Right cardiac atrium (tissue), 5 donors: ENCODE measurements at regions not wholly inside any gene's neighbourhood (a gene's known extent, or its start where the extent isn't known, plus 50 kb on each side); places are given as distances from the start of the nearest gene placed in this dataset.

Experiments used
- ATAC-seq, 2 donors: fragments of 200-7000 bp; cut with Tn5 transposase; one replicate each; pipeline versions ENCODE4 v1.8.0 to v1.9.1; 2020; ENCODE audit warnings: moderate library complexity in 2 of 2, mild to moderate bottlenecking in 1 of 2
- DNase-seq, 3 donors: peaks; one replicate each; pipeline ENCODE4 v3.0.0-alpha.2; 2020
- H3K27ac ChIP-seq: one replicate; pipeline ENCODE4 v1.5.1; 2013; ENCODE audit warnings: mild to moderate bottlenecking, low read length, control low read depth, moderate library complexity
- H3K27me3 ChIP-seq: one replicate; pipeline ENCODE4 v1.6.1; 2013; ENCODE audit not compliant: control insufficient read depth, insufficient read depth
- H3K4me1 ChIP-seq: one replicate; pipeline ENCODE4 v1.6.1; 2013; ENCODE audit warnings: low read length; ENCODE audit not compliant: control insufficient read depth, insufficient read depth
- H3K4me3 ChIP-seq: one replicate; pipeline ENCODE4 v1.5.1; 2013; ENCODE audit warnings: low read length, control low read depth
- H3K9me3 ChIP-seq: one replicate; pipeline ENCODE4 v1.6.1; 2013; ENCODE audit warnings: low read length; ENCODE audit not compliant: control insufficient read depth
- WGBS: extraction: QIAGEN DNeasy Blood & Tissue Kit; methylation state at CpG from one replicate; pipeline ENCODE4 v1.1.7; 2013; 5-methylcytosine and 5-hydroxymethylcytosine counted together
- intact Hi-C, 4 donors: fragments of 100-400 bp; cut with DNase I; formaldehyde crosslinking; loops; one replicate each; pipeline versions ENCODE4 v1.11.0 to v1.14.0; 2022 to 2023
- donor health status: healthy with polysubstance abuse.
- donor health status: DM: no; HTN: yes; CAD: no.
- donor health status: DM: no; HTN: no; CAD: no.
- donor health status: DM: no; HTN: yes; CAD: no; lungs with severe emphysema.
- donor health status: DM: yes; HTN: yes; CAD: no.

DNA sequence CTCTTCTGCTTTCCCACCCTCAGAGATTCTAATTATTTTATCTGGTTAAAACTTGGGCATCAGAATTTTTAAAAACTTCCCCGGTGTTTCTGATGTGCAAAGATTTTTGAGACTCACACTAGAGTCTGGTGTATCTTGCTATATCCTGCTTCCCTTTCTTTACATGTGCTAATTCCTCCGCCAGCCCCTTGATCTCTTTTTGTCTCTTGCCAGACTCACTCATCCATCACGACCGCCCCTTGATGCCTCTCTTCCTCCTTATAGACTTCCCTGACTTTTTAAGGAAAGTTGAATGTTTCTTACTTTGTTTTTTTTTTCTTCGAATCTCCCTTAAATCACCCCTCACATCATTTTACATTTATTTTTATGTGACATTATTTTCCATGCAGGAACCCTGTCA, 274.9 kb upstream of the PITX2 start:
- no peaks in the 10 kb centered on the region for H3K9me3 ChIP-seq
- DNase-seq: no peak
- 52% methylated on average over 5 of the region's 5 CpGs for WGBS
- H3K4me1 ChIP-seq: no peaks in the 10 kb centered on the region
- no peak overlapping the region for H3K4me3 ChIP-seq
- H3K27me3 ChIP-seq: no peaks in the 10 kb centered on the region
- H3K27ac ChIP-seq: no peak overlapping the region
- ATAC-seq: no peak
- intact Hi-C loops: no loop called here

DNA sequence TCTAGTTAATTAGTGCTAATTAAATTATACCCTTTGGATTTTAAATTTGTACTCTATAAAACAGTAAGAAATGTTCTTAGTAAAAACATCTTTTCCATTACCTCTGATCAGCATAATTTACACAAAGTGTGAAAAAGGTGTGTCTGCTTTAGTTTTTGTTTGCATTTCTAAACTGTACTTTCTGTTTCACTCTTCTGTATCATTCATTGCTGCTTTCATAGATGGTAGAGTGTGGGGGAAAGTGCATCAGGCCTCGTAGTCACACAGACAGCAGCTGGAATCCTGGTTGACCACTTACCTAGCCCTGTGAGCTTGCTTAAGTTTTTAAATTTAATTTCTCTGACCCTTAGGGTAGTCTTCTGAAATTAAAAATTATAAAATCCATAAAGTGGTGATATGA, 275.4 kb upstream of the PITX2 start:
- 76% methylated on average over 1 of the region's 1 CpG for WGBS
- Histone ChIP-seq H3K9me3 (no peaks in the 10 kb centered on the region), H3K27me3 (no peaks in the 10 kb centered on the region), H3K4me1 (no peaks in the 10 kb centered on the region), H3K4me3 (no peak overlapping the region), H3K27ac (no peak overlapping the region)
- intact Hi-C loops: no loop called here
- DNase-seq (no peak), ATAC-seq (no peak)

GRCh38 chr4:110900213-110900769, 277.4 kb upstream of the PITX2 start:
- ATAC-seq: no peak
- no peak overlapping the region for H3K27ac ChIP-seq
- no peaks in the 10 kb centered on the region for H3K27me3 ChIP-seq
- intact Hi-C loops: no loop called here
- no peaks in the 10 kb centered on the region for H3K9me3 ChIP-seq
- H3K4me3 ChIP-seq: no peak overlapping the region
- no peak for DNase-seq
- WGBS: 49% methylated on average over 1 of the region's 1 CpG
- no peaks in the 10 kb centered on the region for H3K4me1 ChIP-seq

DNA sequence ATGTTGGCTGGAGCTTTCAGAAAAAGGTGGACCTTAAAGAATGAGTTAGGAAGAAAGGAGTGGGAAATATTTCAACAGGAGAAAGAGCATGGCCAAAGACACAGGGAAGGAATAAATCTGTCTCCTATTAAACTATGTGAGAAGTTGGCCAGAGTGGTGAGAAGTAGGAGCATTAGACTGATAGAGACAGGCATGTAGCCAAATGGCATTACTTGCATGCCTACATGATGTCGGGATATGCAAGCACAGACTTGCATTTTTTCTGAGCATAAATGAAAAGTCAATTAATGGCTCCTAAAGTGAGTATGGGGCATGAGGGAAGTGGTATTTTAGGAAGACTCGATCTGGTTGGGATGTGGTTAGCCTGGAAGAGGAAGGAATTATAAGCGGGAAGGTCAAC, 279.6 kb upstream of the PITX2 start:
- intact Hi-C loops: no loop called here
- ATAC-seq: no peak
- Histone ChIP-seq H3K27ac (no peak overlapping the region), H3K9me3 (no peaks in the 10 kb centered on the region), H3K4me3 (no peak overlapping the region), H3K4me1 (no peaks in the 10 kb centered on the region), H3K27me3 (no peaks in the 10 kb centered on the region)
- 45% methylated on average over 3 of the region's 3 CpGs for WGBS
- DNase-seq: no peak

DNA sequence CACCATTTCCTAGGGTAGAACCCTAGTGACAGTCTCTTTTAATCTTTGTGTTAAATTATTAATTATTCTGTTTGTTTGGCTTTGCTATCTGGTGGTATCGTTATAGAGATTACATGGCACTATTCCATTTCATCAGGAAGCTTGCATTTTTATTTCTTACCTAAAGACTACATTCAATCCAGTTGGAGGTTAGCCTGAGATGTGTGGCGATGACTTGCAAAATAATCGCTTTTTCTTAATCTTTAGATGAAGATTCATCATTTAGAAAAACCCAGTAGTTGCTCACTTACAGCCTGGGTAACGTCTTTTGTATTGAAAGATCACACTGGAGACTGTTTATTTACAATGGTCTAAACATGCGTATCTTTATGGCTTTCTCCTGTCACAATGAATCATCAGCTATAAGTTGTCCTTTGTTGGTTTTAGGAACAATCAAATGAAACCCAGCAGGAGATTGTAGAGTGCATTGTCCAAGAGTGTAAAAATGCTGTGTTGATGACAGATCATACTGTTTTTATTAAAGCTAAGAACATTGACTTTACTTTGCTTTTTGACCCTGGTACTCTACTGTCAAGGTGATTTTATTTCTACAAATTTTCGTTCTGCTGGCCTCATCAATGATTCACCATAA, 281.7 kb upstream of the PITX2 start:
- intact Hi-C loops: no loop called here
- H3K9me3 ChIP-seq: no peaks in the 10 kb centered on the region
- H3K4me3 ChIP-seq: no peak overlapping the region
- no peak overlapping the region for H3K27ac ChIP-seq
- no peaks in the 10 kb centered on the region for H3K27me3 ChIP-seq
- DNase-seq (no peak), ATAC-seq (no peak)
- WGBS: 64% methylated on average over 6 of the region's 6 CpGs
- H3K4me1 ChIP-seq: no peaks in the 10 kb centered on the region

GRCh38 chr4:110905367-110905766, 282.5 kb upstream of the PITX2 start:
- DNase-seq: no peak
- Histone ChIP-seq H3K27me3 (no peaks in the 10 kb centered on the region), H3K4me1 (no peaks in the 10 kb centered on the region), H3K9me3 (no peaks in the 10 kb centered on the region), H3K27ac (no peak overlapping the region), H3K4me3 (no peak overlapping the region)
- no peak for ATAC-seq
- intact Hi-C loops: no loop called here

DNA sequence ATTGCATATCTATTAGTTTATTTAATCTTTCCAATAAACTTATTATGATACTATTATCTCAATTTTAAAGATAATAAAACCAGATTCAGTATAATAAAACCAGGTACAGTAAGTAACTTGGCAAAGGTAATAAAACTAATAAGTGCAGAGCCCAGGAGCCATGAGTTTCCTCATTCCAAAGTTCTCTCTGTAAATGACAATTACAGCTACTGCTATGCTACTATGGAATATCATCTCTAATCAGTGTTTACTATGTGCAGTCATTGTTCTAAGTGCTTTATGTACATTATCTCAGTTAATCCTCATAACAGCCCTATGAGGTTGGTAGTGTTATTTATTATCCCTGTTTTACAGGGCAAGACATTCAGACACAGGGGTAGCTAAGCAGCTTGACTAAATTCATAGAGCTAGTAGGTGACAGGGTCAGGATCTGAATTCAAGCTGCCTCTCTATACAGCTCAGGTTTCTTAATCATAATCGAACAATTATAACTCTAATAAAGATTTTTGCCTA, 285.0 kb upstream of the PITX2 start:
- intact Hi-C loops: no loop called here
- DNase-seq: no peak
- H3K4me3 ChIP-seq: no peak overlapping the region
- ATAC-seq: no peak
- no peaks in the 10 kb centered on the region for H3K9me3 ChIP-seq
- H3K4me1 ChIP-seq: no peaks in the 10 kb centered on the region
- no peak overlapping the region for H3K27ac ChIP-seq
- H3K27me3 ChIP-seq: no peaks in the 10 kb centered on the region
- 84% methylated on average over 1 of the region's 1 CpG for WGBS

DNA sequence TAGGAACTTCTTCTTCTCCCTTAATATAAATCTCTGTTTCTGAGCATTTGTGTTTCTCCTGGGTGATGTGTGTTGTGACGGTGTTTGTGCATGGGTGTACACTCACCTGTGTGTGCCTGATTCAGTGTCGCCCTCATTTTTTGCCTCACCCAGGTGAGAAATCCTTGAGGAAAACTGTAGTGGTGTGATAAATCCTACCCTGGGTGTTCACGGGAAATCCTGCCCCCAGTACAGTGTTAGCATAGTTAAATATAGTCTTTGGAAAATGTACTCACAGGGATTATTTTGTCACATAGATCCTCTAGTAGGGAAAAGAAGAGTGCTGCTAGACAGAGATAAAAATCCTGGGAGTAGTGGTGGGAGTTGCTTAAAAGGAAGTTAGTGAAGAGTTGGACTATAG, 291.9 kb upstream of the PITX2 start:
- no peak for ATAC-seq
- 77% methylated on average over 3 of the region's 3 CpGs for WGBS
- Histone ChIP-seq H3K4me3 (no peak overlapping the region), H3K4me1 (no peaks in the 10 kb centered on the region), H3K27ac (no peak overlapping the region), H3K27me3 (no peaks in the 10 kb centered on the region), H3K9me3 (no peaks in the 10 kb centered on the region)
- DNase-seq: no peak
- intact Hi-C loops: no loop called here

DNA sequence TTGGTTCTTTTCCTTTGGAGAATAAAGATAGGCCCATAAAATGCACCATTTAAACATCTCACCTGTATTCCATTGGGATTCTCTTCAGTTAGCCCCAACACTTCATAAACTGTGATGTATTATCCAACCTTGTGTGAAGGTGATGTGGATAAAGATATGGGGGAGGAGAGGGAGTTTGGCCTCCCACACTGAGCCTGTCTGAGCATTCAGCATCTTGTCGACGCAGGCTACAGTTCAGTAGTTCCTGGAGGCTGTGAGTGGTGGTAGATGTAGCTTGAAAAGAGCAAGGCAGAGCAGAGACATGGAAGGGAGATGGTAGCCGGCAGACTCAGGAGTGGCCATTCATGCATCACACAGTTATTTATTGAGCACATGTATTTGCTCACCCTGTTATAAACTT, 292.4 kb upstream of the PITX2 start:
- ATAC-seq (no peak), DNase-seq (no peak)
- Histone ChIP-seq H3K4me3 (no peak overlapping the region), H3K27me3 (no peaks in the 10 kb centered on the region), H3K9me3 (no peaks in the 10 kb centered on the region), H3K27ac (no peak overlapping the region), H3K4me1 (no peaks in the 10 kb centered on the region)
- intact Hi-C loops: no loop called here
- WGBS: 49% methylated on average over 3 of the region's 3 CpGs

- intact Hi-C loops: no loop called here
- Histone ChIP-seq H3K4me1 (no peaks in the 10 kb centered on the region), H3K27ac (no peak overlapping the region), H3K9me3 (no peaks in the 10 kb centered on the region), H3K4me3 (no peak overlapping the region), H3K27me3 (no peaks in the 10 kb centered on the region)
- WGBS: 37% methylated on average over 2 of the region's 2 CpGs
- no peak for DNase-seq
- no peak for ATAC-seq
Observed at GRCh38 chr4:110916505-110916904, 293.6 kb upstream of the PITX2 start.

GRCh38 chr4:110917835-110918234, 295.0 kb upstream of the PITX2 start:
- no peak overlapping the region for H3K27ac ChIP-seq
- intact Hi-C loops: no loop called here
- no peaks in the 10 kb centered on the region for H3K9me3 ChIP-seq
- H3K4me1 ChIP-seq: no peaks in the 10 kb centered on the region
- no peak overlapping the region for H3K4me3 ChIP-seq
- no peak for ATAC-seq
- WGBS: 76% methylated on average over 1 of the region's 1 CpG
- no peak for DNase-seq
- no peaks in the 10 kb centered on the region for H3K27me3 ChIP-seq

DNA sequence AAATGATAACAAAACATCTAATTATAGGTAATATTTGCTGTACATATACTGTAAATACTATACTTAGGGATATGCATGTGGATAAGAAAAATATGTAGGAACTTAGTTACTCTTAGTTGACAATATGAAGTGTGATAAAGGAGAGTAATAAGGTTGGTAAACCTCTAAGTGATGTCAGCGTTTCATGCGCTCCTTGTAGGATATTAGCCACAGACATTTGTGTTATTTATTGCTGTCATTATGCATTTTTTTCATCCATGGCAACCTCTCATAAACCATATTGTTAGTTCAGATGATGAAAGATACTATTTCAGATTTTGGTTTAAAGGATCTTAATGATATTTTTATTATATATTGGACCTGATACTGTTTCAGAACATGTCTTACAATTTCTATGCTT, 298.1 kb upstream of the PITX2 start:
- ATAC-seq: no peak
- Histone ChIP-seq H3K9me3 (no peaks in the 10 kb centered on the region), H3K4me1 (no peaks in the 10 kb centered on the region), H3K27me3 (no peaks in the 10 kb centered on the region), H3K4me3 (no peak overlapping the region), H3K27ac (no peak overlapping the region)
- no peak for DNase-seq
- intact Hi-C loops: no loop called here
- WGBS: 89% methylated on average over 2 of the region's 2 CpGs
